Activated T-helper 17 cell treated with anti-CD3 and anti-CD28 coated beads, Interleukin-2, amount 50 U/mL, for 72 hours (primary cell): ENCODE measurements at regions not wholly inside any gene's neighbourhood (a gene's known extent, or its start where the extent isn't known, plus 50 kb on each side); places are given as distances from the start of the nearest gene placed in this dataset.

Experiments
- ATAC-seq: fragments of 150-1000 bp; cut with Tn5 transposase; replicated peaks from 2 replicates; pipeline ENCODE4 v1.10.0; 2021; ENCODE audit warnings: mild to moderate bottlenecking, moderate library complexity
- H3K27ac Mint-ChIP-seq: one replicate; pipeline ENCODE4 v1.8.0; 2022; ENCODE audit warnings: mixed read lengths
- H3K27me3 Mint-ChIP-seq: one replicate; pipeline ENCODE4 v1.8.0; 2022; ENCODE audit warnings: mixed read lengths
- H3K36me3 Mint-ChIP-seq: one replicate; pipeline ENCODE4 v1.8.0; 2022; ENCODE audit warnings: low read depth, mild to moderate bottlenecking, mixed read lengths
- H3K4me1 Mint-ChIP-seq: one replicate; pipeline ENCODE4 v1.8.0; 2022; ENCODE audit warnings: mixed read lengths
- H3K4me3 Mint-ChIP-seq: one replicate; pipeline ENCODE4 v1.8.0; 2022; ENCODE audit warnings: mild to moderate bottlenecking, mixed read lengths
- H3K9me3 Mint-ChIP-seq: one replicate; pipeline ENCODE4 v1.8.0; 2022; ENCODE audit warnings: mixed read lengths

GRCh38 chr12:58519839-58520238, 400.5 kb downstream of the LRIG3 start:
- Mint-ChIP-seq H3K4me3 (no peak overlapping the region), H3K4me1 (no peaks in the 10 kb centered on the region), H3K27ac (no peak overlapping the region), H3K27me3 (peaks cover 4% of the 10 kb centered on the region), H3K36me3 (no peaks in the 10 kb centered on the region), H3K9me3 (peaks cover 22% of the 10 kb centered on the region)
- no peak for ATAC-seq

- Mint-ChIP-seq H3K27me3 (peaks cover 4% of the 10 kb centered on the region), H3K4me3 (no peak overlapping the region), H3K9me3 (peaks cover 22% of the 10 kb centered on the region), H3K4me1 (no peaks in the 10 kb centered on the region), H3K27ac (no peak overlapping the region), H3K36me3 (no peaks in the 10 kb centered on the region)
- no peak for ATAC-seq
These were observed 399.2 kb downstream of the LRIG3 start for GRCh38 chr12:58521152-58521551.

GRCh38 chr12:58521796-58522195, 398.5 kb downstream of the LRIG3 start:
- Mint-ChIP-seq H3K27me3 (peaks cover 4% of the 10 kb centered on the region), H3K9me3 (peaks cover 17% of the 10 kb centered on the region), H3K36me3 (no peaks in the 10 kb centered on the region), H3K27ac (no peak overlapping the region), H3K4me1 (no peaks in the 10 kb centered on the region), H3K4me3 (no peak overlapping the region)
- no peak for ATAC-seq

GRCh38 chr12:58523360-58523759, 396.9 kb downstream of the LRIG3 start:
- Mint-ChIP-seq H3K4me1 (no peaks in the 10 kb centered on the region), H3K27ac (no peak overlapping the region), H3K36me3 (no peaks in the 10 kb centered on the region), H3K27me3 (peaks cover 4% of the 10 kb centered on the region), H3K4me3 (no peak overlapping the region), H3K9me3 (peaks cover 9% of the 10 kb centered on the region)
- no peak for ATAC-seq

GRCh38 chr12:58528271-58528670, 392.0 kb downstream of the LRIG3 start:
- H3K4me3 Mint-ChIP-seq = no peak overlapping the region
- H3K27ac Mint-ChIP-seq = no peak overlapping the region
- no peaks in the 10 kb centered on the region for H3K4me1 Mint-ChIP-seq
- H3K27me3 Mint-ChIP-seq = peaks cover 11% of the 10 kb centered on the region
- no peaks in the 10 kb centered on the region for H3K36me3 Mint-ChIP-seq
- no peaks in the 10 kb centered on the region for H3K9me3 Mint-ChIP-seq
- no peak for ATAC-seq

- no peak overlapping the region for H3K27ac Mint-ChIP-seq
- no peaks in the 10 kb centered on the region for H3K36me3 Mint-ChIP-seq
- peaks cover 16% of the 10 kb centered on the region for H3K27me3 Mint-ChIP-seq
- no peak overlapping the region for H3K4me3 Mint-ChIP-seq
- ATAC-seq = no peak
- no peaks in the 10 kb centered on the region for H3K9me3 Mint-ChIP-seq
- H3K4me1 Mint-ChIP-seq = no peaks in the 10 kb centered on the region
These were observed 391.1 kb downstream of the LRIG3 start for GRCh38 chr12:58529114-58529665.

- no peaks in the 10 kb centered on the region for H3K36me3 Mint-ChIP-seq
- H3K27ac Mint-ChIP-seq = no peak overlapping the region
- no peak overlapping the region for H3K4me3 Mint-ChIP-seq
- H3K4me1 Mint-ChIP-seq = no peaks in the 10 kb centered on the region
- no peaks in the 10 kb centered on the region for H3K9me3 Mint-ChIP-seq
- peaks cover 13% of the 10 kb centered on the region for H3K27me3 Mint-ChIP-seq
- ATAC-seq = no peak
These were observed 390.2 kb downstream of the LRIG3 start for GRCh38 chr12:58529897-58530741.

- no peak for ATAC-seq
These were observed 389.6 kb downstream of the LRIG3 start for GRCh38 chr12:58530742-58531062.

GRCh38 chr12:58532855-58533608, 387.3 kb downstream of the LRIG3 start:
- H3K27ac Mint-ChIP-seq = no peak overlapping the region

More at GRCh38 chr12:58530742-58531062, 389.6 kb downstream of the LRIG3 start:
- H3K36me3 Mint-ChIP-seq = no peaks in the 10 kb centered on the region
- no peak overlapping the region for H3K4me3 Mint-ChIP-seq
- H3K9me3 Mint-ChIP-seq = no peaks in the 10 kb centered on the region
- no peaks in the 10 kb centered on the region for H3K4me1 Mint-ChIP-seq
- peaks cover 13% of the 10 kb centered on the region for H3K27me3 Mint-ChIP-seq
- H3K27ac Mint-ChIP-seq = no peak overlapping the region

GRCh38 chr12:58533652-58534051, 386.7 kb downstream of the LRIG3 start:
- H3K27me3 Mint-ChIP-seq = peaks cover 16% of the 10 kb centered on the region
- H3K4me1 Mint-ChIP-seq = no peaks in the 10 kb centered on the region
- H3K9me3 Mint-ChIP-seq = no peaks in the 10 kb centered on the region
- no peak for ATAC-seq
- no peaks in the 10 kb centered on the region for H3K36me3 Mint-ChIP-seq
- no peak overlapping the region for H3K27ac Mint-ChIP-seq
- no peak overlapping the region for H3K4me3 Mint-ChIP-seq

More at GRCh38 chr12:58532855-58533608, 387.3 kb downstream of the LRIG3 start:
- Mint-ChIP-seq H3K4me1 (no peaks in the 10 kb centered on the region), H3K4me3 (no peak overlapping the region), H3K9me3 (no peaks in the 10 kb centered on the region), H3K36me3 (no peaks in the 10 kb centered on the region), H3K27me3 (peaks cover 13% of the 10 kb centered on the region)
- no peak for ATAC-seq

GRCh38 chr12:58537278-58537677, 383.0 kb downstream of the LRIG3 start:
- H3K4me1 Mint-ChIP-seq = no peaks in the 10 kb centered on the region
- H3K27me3 Mint-ChIP-seq = peaks cover 17% of the 10 kb centered on the region
- no peak overlapping the region for H3K4me3 Mint-ChIP-seq
- no peaks in the 10 kb centered on the region for H3K36me3 Mint-ChIP-seq
- no peak overlapping the region for H3K27ac Mint-ChIP-seq
- ATAC-seq = no peak
- H3K9me3 Mint-ChIP-seq = no peaks in the 10 kb centered on the region

GRCh38 chr12:58539295-58539694, 381.0 kb downstream of the LRIG3 start:
- H3K27ac Mint-ChIP-seq = no peak overlapping the region
- no peak overlapping the region for H3K4me3 Mint-ChIP-seq
- no peaks in the 10 kb centered on the region for H3K4me1 Mint-ChIP-seq
- H3K27me3 Mint-ChIP-seq = peaks cover 5% of the 10 kb centered on the region
- H3K36me3 Mint-ChIP-seq = no peaks in the 10 kb centered on the region
- ATAC-seq = no peak
- H3K9me3 Mint-ChIP-seq = no peaks in the 10 kb centered on the region

- Mint-ChIP-seq H3K27me3 (peaks cover 9% of the 10 kb centered on the region), H3K4me3 (no peak overlapping the region), H3K9me3 (no peaks in the 10 kb centered on the region), H3K36me3 (no peaks in the 10 kb centered on the region), H3K27ac (no peak overlapping the region), H3K4me1 (no peaks in the 10 kb centered on the region)
- ATAC-seq = peak; percentile 32
These were observed 379.6 kb downstream of the LRIG3 start for GRCh38 chr12:58540480-58541299.

- H3K9me3 Mint-ChIP-seq = no peaks in the 10 kb centered on the region
- H3K4me3 Mint-ChIP-seq = no peak overlapping the region
- H3K36me3 Mint-ChIP-seq = no peaks in the 10 kb centered on the region
- ATAC-seq = no peak
- H3K27me3 Mint-ChIP-seq = peaks cover 9% of the 10 kb centered on the region
- no peaks in the 10 kb centered on the region for H3K4me1 Mint-ChIP-seq
- H3K27ac Mint-ChIP-seq = no peak overlapping the region
These were observed 379.0 kb downstream of the LRIG3 start for GRCh38 chr12:58541300-58541690.
